SU-DHL-6 (cell line): ENCODE measurements at regions not wholly inside any gene's neighbourhood (a gene's known extent, or its start where the extent isn't known, plus 50 kb on each side); places are given as distances from the start of the nearest gene placed in this dataset.

Experiments
- H2AFZ ChIP-seq: fragments of 200-600 bp; sonication (generic); 2 replicates; pipeline ENCODE4 v1.6.1; 2014; ENCODE audit warnings: low read depth, mild to moderate bottlenecking, moderate library complexity, mixed read lengths, antibody characterized with exemption, low read length; ENCODE audit not compliant: severe bottlenecking
- H3F3A ChIP-seq: fragments of 200-600 bp; shearing (Covaris generic); 2 replicates; pipeline ENCODE4 v1.6.0; 2016; ENCODE audit warnings: antibody characterized with exemption, mild to moderate bottlenecking; ENCODE audit not compliant: insufficient read depth
- H3K27ac ChIP-seq: fragments of 200-600 bp; sonication (generic); 2 replicates; pipeline ENCODE4 v1.5.1; 2016; ENCODE audit warnings: low read depth, mild to moderate bottlenecking, low read length, moderate library complexity, mixed read lengths
- H3K27me3 ChIP-seq: fragments of 200-600 bp; sonication (generic), shearing (Covaris generic); 2 replicates; pipeline ENCODE4 v1.6.0; 2014; ENCODE audit warnings: mild to moderate bottlenecking, low read length
- H3K36me3 ChIP-seq: fragments of 200-600 bp; sonication (generic); 2 replicates; pipeline ENCODE4 v1.6.1; 2014; ENCODE audit warnings: mild to moderate bottlenecking, low read length, mixed read lengths
- H3K4me2 ChIP-seq: fragments of 300-600, 200-600 bp; shearing (Covaris generic), sonication (generic); 2 replicates; pipeline ENCODE4 v1.6.0; 2014; ENCODE audit warnings: low read length, low read depth, mild to moderate bottlenecking; ENCODE audit not compliant: poor library complexity, severe bottlenecking
- H3K4me3 ChIP-seq: fragments of 200-600 bp; sonication (generic); 2 replicates; pipeline ENCODE4 v1.5.1; 2014; ENCODE audit warnings: antibody characterized with exemption, low read length, mild to moderate bottlenecking, mixed read lengths; ENCODE audit not compliant: insufficient read depth, poor library complexity, severe bottlenecking
- H3K79me2 ChIP-seq: fragments of 200-600 bp; sonication (generic); 2 replicates; pipeline ENCODE4 v1.6.1; 2014; ENCODE audit warnings: mild to moderate bottlenecking, low read length, moderate library complexity; ENCODE audit not compliant: insufficient read depth
- H3K9ac ChIP-seq: fragments of 200-600 bp; sonication (generic); 2 replicates; pipeline ENCODE4 v1.7.0; 2014; ENCODE audit warnings: mild to moderate bottlenecking, low read length
- H3K9me2 ChIP-seq: fragments of 200-600 bp; sonication (generic); replicated peaks from 2 replicates; pipeline ENCODE4 v1.6.1; 2014; ENCODE audit warnings: low read length; ENCODE audit not compliant: insufficient read depth
- H3K9me3 ChIP-seq: fragments of 200-600 bp; sonication (generic); 2 replicates; pipeline ENCODE4 v1.6.1; 2014; ENCODE audit warnings: low read length, mixed read lengths; ENCODE audit not compliant: insufficient read depth
- H4K20me1 ChIP-seq: fragments of 200-600 bp; sonication (generic); 2 replicates; pipeline ENCODE4 v1.6.1; 2014; ENCODE audit warnings: low read depth, mild to moderate bottlenecking, antibody characterized with exemption, low read length, moderate library complexity, mixed read lengths
- EZH2phosphoT487 ChIP-seq: fragments of 200-600 bp; sonication (generic), shearing (Covaris generic); conservative IDR thresholded peaks from 2 replicates; pipeline ENCODE4 v1.6.1; 2018; ENCODE audit warnings: mild to moderate bottlenecking, antibody characterized with exemption, low read length, moderate library complexity, mixed read lengths
- TF ChIP-seq, protein P1 (sequence below): fragments of 200-600 bp; sonication (generic); IDR thresholded peaks from one replicate; pipeline ENCODE4 v1.5.1; 2017; ENCODE audit warnings: antibody characterized with exemption, mild to moderate bottlenecking, low read length, moderate library complexity; ENCODE audit not compliant: insufficient read depth, poor library complexity, severe bottlenecking

DNA sequence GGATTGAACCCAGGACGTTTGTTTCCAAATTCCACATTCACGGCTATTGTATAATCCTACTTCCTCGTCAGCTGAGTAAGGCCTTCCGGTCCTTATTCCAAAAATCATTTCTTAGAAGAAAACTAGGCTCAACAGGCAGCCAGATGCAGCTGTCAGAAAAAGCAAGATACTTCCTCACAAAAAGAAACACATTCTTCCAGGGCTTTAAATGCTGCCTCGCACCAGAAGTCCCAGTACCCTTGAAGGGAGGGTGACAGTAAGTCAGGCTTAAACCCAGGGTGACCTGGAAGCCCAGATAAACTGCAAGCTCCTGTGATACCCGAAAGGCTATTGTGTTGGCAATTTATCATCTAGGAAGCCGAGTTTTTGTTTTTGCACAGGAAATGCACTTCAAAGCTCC is 414.0 kb downstream of the NFIB start:
- Histone ChIP-seq H3K9ac (no peak overlapping the region), H3K27ac (no peak overlapping the region)

DNA sequence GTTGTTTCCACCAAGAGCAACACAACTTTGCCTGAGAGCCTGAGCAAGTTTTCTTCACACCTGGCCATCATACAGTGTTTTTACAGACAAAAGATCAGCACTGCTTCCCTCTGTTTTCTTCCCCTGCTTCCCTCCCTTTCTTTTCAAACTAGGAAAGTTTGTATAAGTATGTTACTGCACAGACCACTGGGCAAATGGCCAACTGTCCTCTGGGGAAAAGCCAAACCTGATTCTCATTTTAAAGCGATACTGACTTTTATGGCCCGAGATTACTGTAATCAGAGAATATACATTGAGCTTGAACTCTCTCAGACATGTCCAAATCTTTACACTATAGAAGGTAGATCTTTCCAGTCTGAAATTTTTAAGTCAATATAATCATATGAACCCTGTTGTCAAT is 415.0 kb downstream of the NFIB start:
- no peak overlapping the region for H3K4me2 ChIP-seq
- H3K9ac ChIP-seq: no peak overlapping the region

More for the DNA sequence above, 414.0 kb downstream of the NFIB start:
- H3K9me2 ChIP-seq: no peaks in the 10 kb centered on the region
- H3F3A ChIP-seq: no peaks in the 10 kb centered on the region
- no peak overlapping the region for H3K4me3 ChIP-seq
- no peaks in the 10 kb centered on the region for H3K36me3 ChIP-seq
- TF ChIP-seq EZH2phosphoT487: no peak
- TF ChIP-seq, protein P1, sequence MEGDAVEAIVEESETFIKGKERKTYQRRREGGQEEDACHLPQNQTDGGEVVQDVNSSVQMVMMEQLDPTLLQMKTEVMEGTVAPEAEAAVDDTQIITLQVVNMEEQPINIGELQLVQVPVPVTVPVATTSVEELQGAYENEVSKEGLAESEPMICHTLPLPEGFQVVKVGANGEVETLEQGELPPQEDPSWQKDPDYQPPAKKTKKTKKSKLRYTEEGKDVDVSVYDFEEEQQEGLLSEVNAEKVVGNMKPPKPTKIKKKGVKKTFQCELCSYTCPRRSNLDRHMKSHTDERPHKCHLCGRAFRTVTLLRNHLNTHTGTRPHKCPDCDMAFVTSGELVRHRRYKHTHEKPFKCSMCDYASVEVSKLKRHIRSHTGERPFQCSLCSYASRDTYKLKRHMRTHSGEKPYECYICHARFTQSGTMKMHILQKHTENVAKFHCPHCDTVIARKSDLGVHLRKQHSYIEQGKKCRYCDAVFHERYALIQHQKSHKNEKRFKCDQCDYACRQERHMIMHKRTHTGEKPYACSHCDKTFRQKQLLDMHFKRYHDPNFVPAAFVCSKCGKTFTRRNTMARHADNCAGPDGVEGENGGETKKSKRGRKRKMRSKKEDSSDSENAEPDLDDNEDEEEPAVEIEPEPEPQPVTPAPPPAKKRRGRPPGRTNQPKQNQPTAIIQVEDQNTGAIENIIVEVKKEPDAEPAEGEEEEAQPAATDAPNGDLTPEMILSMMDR: no peak
- no peaks in the 10 kb centered on the region for H4K20me1 ChIP-seq
- H3K9me3 ChIP-seq: no peaks in the 10 kb centered on the region
- no peak overlapping the region for H3K4me2 ChIP-seq
- no peaks in the 10 kb centered on the region for H3K79me2 ChIP-seq
- no peaks in the 10 kb centered on the region for H3K27me3 ChIP-seq
- no peak overlapping the region for H2AFZ ChIP-seq

DNA sequence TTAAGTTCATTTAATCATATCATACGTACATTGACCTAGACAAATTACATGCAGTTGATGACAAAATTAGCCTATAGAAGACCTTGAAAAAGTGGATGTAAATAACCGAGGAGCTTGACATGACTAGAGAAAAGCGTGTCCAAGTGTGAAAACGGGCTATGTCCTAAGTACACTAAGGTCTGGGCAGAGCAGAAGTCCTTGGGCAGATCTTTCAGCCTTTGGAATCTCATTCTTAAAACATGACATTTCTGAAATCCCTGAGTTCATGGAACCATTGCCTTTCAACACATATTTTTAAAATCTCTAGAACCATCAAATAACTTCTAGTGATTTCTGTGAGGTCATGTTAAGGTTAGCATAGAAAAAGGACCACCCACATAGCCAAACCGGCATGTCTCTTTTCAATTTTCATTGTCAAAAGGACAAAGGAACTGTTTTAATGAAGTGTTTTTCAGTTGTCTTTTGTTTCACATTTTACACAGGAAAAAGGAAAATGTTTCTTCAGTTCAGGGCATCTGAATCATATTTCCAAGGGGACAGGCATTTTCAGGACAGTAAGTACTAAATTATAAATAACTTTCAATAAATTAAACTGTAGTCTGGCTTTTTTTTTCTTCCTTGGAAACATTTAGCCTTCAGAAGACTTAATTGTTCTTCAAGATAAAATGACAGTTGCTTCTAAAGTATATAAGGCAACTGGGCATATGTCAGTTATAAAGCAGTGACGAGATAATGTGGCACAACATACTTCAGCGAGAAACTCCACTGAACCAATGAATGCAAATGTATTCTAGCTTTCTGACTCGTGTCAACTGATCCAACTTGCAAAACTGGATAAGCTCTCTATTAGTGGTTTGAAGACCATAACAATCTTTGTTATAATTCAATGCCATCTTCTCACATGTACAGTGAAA is 416.8 kb downstream of the NFIB start:
- no peak for TF ChIP-seq EZH2phosphoT487
- TF ChIP-seq, protein P1: no peak
- H3K4me2 ChIP-seq: no peak overlapping the region
- no peak overlapping the region for H3K27ac ChIP-seq
- no peak overlapping the region for H3K4me3 ChIP-seq
- H3K9me2 ChIP-seq: no peaks in the 10 kb centered on the region
- H3K9me3 ChIP-seq: no peaks in the 10 kb centered on the region
- H4K20me1 ChIP-seq: no peaks in the 10 kb centered on the region
- no peaks in the 10 kb centered on the region for H3F3A ChIP-seq
- no peaks in the 10 kb centered on the region for H3K36me3 ChIP-seq
- no peak overlapping the region for H2AFZ ChIP-seq
- no peaks in the 10 kb centered on the region for H3K79me2 ChIP-seq
- no peak overlapping the region for H3K9ac ChIP-seq
- no peaks in the 10 kb centered on the region for H3K27me3 ChIP-seq

More for the DNA sequence above, 415.0 kb downstream of the NFIB start:
- Histone ChIP-seq H4K20me1 (no peaks in the 10 kb centered on the region), H2AFZ (no peak overlapping the region), H3K27ac (no peak overlapping the region), H3K79me2 (no peaks in the 10 kb centered on the region), H3K9me3 (no peaks in the 10 kb centered on the region), H3K4me3 (no peak overlapping the region), H3K9me2 (no peaks in the 10 kb centered on the region), H3F3A (no peaks in the 10 kb centered on the region), H3K36me3 (no peaks in the 10 kb centered on the region), H3K27me3 (no peaks in the 10 kb centered on the region)
- TF ChIP-seq, protein P1: no peak
- no peak for TF ChIP-seq EZH2phosphoT487
